T47D (cell line): ENCODE measurements at regions not wholly inside any gene's neighbourhood (a gene's known extent, or its start where the extent isn't known, plus 50 kb on each side); places are given as distances from the start of the nearest gene placed in this dataset.
"Not testable (repeated sequence)": the region's sequence is repeated elsewhere in the genome, so short reads cannot be mapped to it uniquely, and the experiment has no call there.

ENCODE experiments used
- DNase-seq, 2 experiments: peaks; one replicate each; pipeline versions ENCODE4 v3.0.0 to v3.0.0-alpha.2; 2011 to 2012; ENCODE audit warnings: low read depth in 1 of 2, low spot score in 1 of 2
- JUND ChIP-seq: IDR thresholded peaks from 2 replicates; pipeline ENCODE4 v1.6.1; 2012; ENCODE audit warnings: low read depth
- in situ Hi-C: cut with HindIII; loops from 2 replicates; pipeline ENCODE4 v1.10.0; 2016; ENCODE audit warnings: low sequenced_read_pairs, low pct_unique_long_range_greater_than_20kb

DNA sequence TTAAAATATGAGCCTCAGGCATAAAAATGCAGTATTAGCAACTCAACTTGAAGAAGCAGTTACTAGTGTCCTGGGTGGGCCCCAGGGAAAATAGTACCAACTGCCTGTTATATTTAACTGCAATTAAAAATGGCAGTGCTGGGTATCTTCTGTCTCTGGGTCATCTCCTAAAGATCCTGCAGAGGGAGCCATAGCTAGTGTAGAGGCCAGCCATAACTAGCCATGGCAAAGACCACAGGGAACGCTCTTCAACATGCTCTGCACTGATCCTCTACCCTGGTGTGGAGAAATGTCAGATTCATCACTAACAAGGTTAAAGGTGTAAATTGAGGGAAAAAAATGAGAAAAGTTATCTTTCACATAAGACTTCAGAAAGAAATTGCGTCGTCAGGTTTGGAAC, 181.3 kb downstream of the SNRPN start:
- no peak for TF ChIP-seq JUND
- in situ Hi-C loops: no loop called here
- DNase-seq: peak in 1 of 2 experiments; percentile 44

DNA sequence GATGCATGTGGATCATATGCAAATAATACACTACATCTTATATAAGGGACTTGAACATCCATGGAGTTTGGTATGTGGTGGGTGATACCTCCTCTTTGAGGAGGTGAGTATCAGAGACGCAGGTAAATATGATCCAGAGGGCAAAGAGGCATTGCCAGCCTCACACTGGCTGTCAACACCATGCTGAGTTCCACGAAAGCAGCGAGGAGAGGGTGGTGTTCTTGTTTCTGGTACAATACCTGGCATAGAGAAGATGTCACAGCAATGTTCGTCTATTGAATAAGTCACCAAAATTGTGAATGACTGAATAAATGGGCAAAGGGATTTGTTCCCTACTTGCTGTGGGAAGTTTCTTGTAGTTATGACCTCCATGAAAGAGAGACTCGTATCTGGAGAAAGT, 182.2 kb downstream of the SNRPN start:
- in situ Hi-C loops: no loop called here

DNA sequence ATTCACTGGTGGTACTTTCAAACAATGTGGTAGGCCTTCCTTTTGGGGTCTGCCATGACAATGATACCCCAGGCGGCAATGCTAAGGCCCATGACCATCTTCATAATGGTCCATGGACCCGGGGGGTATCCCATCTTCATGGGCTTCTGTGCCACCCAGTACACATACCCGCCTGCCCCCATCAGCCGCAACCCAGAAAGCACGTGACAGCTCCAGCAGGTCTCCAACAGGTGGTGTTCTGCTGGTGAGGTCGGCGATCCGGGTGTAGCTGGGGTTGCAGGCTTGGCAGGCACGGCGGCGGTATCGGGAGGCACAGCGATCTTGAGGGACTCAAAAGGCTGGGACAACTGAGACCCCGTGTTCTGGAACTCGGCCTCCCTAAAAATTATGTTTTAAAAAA, 214.5 kb downstream of the SNRPN start:
- no peak for TF ChIP-seq JUND
- no peak for DNase-seq
- in situ Hi-C loops: no loop called here

More for the DNA sequence above, 182.2 kb downstream of the SNRPN start:
- no peak for TF ChIP-seq JUND
- no peak for DNase-seq

DNA sequence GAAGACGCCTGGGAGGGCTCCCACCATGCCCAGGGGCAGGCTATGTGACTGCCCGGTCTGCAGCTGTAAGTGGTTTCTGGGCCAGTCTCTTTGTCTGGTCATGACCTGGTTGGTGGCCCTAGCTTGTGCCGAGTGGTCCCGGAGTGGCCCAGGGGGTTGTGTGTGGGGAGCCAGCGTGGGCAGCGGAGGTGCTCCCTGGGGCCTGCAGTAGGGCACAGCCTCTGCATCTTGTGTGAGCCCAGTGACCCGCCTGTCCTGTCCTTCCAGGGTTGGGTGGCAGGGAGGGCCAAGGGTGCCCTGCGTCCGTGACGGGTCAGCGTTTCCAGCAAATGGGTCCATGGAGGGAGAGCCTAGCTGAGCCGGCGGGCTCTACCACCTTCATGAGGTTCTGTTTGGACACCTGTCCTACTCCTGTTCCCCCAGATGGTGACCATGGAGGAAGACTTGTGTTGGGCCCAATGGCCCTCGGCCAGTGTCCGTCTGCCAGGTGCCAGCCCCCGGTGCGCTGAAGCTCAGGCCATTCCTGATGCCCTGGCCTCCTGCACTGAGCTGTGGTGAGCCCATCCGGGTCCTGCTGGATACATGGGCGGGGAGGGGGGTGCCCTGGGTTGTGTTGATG, 215.4 kb downstream of the SNRPN start:
- DNase-seq: no peak
- in situ Hi-C loops: no loop called here
- TF ChIP-seq JUND: no peak

DNA sequence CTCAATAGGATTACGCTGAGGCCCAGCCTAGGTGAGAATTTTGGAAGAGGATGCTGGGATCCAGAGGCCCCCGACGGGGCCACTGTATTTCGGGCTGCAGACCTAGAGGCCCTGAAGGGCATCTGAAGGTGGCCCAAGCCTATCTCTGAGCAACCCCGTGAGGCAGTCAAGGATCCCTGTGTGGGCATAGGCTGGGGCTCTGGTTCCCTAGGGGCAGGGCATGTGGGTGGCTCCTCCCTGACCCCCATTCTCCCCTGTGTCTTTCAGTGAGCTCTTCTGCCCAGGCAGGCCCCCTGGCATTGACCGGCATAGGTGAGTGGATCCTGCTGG, 216.0 kb downstream of the SNRPN start:
- TF ChIP-seq JUND: no peak
- no peak for DNase-seq
- in situ Hi-C loops: no loop called here

DNA sequence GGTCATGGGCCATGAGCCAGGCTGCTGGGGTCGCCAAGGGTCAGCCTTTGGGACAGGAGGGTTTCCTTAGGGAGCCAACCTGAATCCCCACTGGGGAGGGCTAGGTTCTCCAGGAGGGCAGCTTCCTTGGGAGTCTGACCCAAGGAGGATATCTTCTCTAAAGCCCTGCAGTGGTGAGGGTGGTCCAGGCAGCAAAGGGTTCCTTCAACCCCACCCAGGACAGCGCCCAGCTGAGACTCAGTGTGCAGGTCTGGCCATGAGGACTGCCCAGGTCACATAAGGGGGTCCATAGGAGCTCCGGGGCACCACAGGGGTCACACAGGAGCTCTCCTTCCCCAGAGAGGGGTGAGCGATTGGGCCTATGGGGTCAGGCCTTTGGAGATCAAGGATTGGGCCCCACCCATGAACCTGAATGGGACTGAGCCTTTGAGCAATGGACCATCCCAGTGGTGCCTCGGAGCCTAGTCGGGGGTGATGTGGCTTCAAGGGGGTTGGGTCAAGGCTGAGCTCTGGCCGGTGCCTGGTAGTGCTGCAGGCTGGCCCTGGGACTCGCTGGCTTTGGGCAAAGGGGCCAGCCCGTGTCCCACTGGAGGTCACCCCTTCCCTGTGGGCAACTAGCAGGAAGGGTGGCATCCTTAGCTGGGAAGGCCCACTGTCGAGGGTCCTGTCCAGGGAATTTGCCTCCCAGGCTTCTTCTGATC, 216.5 kb downstream of the SNRPN start:
- in situ Hi-C loops: no loop called here
- DNase-seq: no peak
- no peak for TF ChIP-seq JUND

DNA sequence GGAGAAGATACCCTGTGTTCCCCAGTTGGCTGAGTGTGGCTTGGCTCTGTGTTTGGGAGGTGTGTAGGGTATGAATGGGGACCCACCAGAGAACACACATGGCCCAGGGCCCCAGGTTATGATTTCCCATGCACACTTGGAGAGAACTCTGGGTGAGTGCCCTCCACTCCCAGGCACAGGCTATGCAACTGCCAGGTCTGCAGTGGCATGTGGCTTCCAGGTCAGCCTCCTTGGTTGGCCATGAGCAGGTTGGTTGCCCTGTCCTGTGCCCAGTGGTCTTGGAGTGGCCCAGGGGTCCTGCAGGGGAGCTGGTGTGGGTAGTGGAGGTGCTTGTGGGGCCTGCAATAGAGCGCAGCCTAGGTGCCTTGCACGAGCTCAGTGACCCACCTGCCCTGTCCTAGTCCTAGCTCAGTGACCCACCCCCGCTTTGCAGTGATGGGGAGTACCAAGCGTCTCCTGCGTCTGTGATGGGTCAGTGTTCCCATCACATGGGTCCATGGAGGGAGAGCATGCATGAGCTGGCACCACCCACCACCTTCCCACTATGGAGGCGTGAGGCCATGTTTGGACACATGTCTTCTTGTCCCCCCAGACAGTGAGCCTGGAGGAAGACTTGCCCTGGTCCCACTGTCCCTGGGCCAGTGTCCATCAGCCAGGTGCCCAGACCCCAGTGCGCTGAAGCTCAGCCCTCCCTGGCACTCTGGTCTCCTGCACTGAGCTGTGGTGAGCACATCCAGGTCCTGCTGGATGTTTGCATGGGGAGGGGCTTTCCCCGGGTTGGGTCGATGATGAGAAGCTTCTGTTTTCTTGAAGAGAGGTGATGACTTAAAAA, 217.3 kb downstream of the SNRPN start:
- in situ Hi-C loops: no loop called here
- no peak for TF ChIP-seq JUND
- no peak for DNase-seq

DNA sequence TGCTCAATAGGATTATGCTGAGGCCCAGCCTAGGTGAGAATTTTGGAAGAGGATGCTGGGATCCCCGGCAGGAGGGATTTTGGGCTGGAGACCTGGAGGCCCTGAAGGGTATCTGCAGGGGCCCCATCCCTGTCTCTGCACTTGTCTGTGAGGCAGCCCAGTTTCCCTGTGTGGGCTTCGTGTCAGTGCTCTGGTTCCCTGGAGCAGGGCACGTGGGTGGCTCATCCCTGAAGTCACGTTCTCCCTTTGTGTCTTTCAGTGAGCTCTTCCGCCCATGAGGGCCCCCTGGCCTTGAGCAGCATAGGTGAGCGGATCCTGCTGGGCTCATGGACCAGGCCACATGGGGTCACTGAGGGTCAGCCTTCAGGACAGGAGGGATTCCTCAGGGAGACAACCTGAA, 217.9 kb downstream of the SNRPN start:
- TF ChIP-seq JUND: no peak
- in situ Hi-C loops: no loop called here
- DNase-seq: no peak

DNA sequence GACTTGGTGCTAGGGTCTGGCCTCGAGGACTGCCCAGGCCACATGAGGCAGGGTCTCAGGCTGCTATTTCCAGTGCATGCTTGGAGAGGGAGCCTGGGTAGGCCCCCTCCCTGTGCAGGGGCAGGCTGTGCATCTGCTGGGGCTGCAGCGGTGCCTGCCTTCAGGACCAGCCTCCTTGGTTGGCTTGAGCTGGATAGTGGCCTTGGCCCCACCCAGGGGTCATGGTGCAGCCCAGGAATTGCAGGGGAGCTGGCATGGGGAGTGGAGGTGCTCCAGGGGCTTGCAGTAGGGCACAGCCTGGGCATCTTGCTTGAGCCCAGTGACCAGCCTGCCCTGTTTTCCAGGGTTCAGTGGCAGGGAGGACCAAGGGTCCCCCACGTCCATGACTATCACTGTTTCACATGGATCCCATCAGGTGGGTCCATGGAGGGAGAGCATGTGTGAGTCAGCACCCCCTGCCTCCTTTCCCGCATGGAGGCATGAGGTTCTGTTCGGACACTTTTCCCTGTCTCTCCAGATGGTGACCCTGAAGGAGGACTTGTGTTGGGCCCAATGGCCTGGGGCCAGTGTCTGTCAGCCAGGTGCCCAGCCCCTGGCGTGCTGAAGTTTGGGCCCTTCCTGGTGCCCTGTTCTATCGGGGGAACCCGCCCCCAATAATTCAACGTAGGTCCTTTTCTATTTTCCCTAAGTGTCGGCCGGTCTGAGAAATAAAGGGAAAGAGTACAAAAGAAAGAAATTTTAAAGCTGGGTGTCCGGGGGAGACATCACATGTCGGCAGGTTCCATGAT, 218.6 kb downstream of the SNRPN start:
- no peak for DNase-seq
- in situ Hi-C loops: no loop called here
- TF ChIP-seq JUND: no peak

DNA sequence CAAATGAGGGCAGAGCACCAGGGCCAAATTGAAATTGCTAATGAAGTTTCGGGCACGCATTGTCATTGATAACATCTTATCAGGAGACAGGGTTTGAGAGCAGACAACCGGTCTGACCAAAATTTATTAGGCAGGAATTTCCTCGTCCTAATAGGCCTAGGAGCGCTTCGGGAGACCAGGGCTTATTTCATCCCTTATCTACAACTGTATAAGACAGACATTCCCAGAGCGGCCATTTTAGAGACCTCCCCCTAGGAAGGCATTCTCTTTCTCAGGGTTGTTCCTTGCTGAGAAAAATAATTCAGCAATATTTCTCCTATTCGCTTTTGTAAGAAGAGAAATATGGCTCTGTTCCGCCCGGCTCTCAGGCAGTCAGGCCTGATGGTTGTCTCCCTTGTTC, 219.4 kb downstream of the SNRPN start:
- DNase-seq, in situ Hi-C loops: not testable (repeated sequence)

DNA sequence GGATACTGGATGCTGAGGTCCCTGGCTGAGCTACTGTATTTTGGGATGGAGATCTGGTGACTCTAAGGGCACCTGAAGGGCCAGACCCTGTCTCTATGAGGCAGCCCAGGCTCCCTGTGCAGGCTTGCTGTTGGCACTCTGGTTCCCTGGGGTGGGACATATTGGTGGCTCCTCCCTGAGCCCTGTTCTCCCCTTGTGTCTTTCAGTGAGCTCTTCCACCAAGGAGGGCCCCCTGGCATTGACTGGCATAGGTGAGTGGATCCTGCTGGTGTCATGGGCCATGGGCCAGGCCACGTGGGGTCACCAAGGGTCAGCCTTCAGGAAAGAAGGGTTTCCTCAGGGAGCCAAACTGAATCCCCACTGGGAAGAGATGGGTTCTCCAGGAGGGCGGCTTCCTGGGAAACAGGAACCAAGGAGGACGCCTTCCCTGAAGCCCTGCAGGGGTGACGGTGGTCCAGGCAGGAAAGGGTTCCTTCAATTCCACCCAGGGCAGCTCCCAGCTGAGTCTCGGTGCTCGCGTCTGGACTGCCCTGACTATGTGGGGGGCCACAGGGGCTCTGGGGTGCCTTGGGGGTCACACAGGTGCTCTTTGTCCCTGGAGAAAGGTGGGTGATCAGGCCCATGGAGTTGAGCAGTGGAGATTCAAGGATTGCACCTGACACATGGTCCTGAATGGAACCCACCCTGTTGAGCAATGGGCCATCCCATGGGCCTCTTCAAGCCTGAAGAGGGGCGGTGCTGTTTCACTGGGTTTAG, 220.4 kb downstream of the SNRPN start:
- DNase-seq: no peak
- TF ChIP-seq JUND: no peak
- in situ Hi-C loops: no loop called here

DNA sequence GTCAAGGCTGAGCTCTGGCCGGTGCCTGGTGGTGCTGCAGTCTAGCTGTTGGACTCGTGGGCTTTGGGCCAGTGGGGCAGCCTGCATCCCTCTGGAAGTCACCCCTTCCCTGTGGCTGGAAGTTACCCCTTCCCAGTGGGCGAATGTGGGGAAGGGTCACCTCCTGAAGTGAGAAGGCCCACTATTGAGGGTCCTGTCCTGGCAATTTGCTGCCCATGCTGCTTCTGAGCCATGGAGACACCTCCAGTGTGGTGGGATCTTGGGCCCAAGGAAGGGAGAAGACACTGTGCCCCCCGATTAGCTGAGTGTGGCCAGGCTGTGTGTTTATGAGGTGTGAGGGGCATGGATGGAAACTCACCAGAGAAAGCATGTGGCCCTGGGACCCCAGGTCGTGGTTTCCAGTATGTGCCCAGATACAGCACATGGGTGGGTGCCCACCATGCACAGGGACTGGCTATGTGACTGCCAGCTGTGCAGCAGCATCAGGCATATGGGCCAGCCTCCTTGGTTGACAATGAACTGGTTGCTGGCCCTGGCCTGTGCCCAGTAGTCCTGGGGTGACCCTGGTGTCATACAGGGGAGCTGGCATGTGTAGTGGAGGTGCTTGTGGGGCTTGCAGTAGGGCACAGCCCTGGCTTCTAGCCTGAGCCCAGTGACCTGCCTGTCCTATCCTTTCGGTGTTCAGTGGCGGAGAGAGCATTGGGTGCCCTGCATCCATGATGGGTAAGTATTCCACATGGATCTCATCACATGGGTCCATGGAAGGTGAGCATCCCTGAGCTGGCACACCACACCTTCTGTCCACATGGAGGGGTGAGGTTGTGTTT, 221.2 kb downstream of the SNRPN start:
- TF ChIP-seq JUND: no peak
- DNase-seq: no peak
- in situ Hi-C loops: no loop called here
